SK-N-SH treated with all-trans-retinoic acid at 6 μM for 48 hours (cell line): ENCODE measurements at regions not wholly inside any gene's neighbourhood (a gene's known extent, or its start where the extent isn't known, plus 50 kb on each side); places are given as distances from the start of the nearest gene placed in this dataset.

ENCODE experiments used
- CSDC2 ChIP-seq: fragments of 250-450 bp; sonication (Bioruptor Pico); IDR thresholded peaks from 2 replicates; pipeline ENCODE4 v1.5.0; 2020; ENCODE audit warnings: mild to moderate bottlenecking, moderate library complexity
- ESRRG ChIP-seq: fragments of 250-450 bp; sonication (Bioruptor Pico); IDR thresholded peaks from 2 replicates; pipeline ENCODE4 v1.6.1; 2021; ENCODE audit warnings: mild to moderate bottlenecking
- RARB ChIP-seq: fragments of 250-450 bp; sonication (Bioruptor Pico); IDR thresholded peaks from 2 replicates; pipeline ENCODE4 v1.8.0; 2021; ENCODE audit warnings: mild to moderate bottlenecking, moderate library complexity
- SNAI2 ChIP-seq: fragments of 250-450 bp; sonication (Bioruptor Pico); IDR thresholded peaks from 2 replicates; pipeline ENCODE4 v1.5.0; 2020; ENCODE audit warnings: mild to moderate bottlenecking, moderate library complexity
- TCF4 ChIP-seq: fragments of 250-450 bp; sonication (Bioruptor Pico); IDR thresholded peaks from 2 replicates; pipeline ENCODE4 v1.8.0; 2021; ENCODE audit warnings: mild to moderate bottlenecking, moderate library complexity, borderline replicate concordance
- ZFP30 ChIP-seq: fragments of 450-650 bp; formaldehyde crosslinking; IDR thresholded peaks from 2 replicates; pipeline ENCODE4 v1.5.0; 2022; ENCODE audit warnings: mild to moderate bottlenecking, moderate library complexity
- ZNF8 ChIP-seq: fragments of 450-650 bp; formaldehyde crosslinking; IDR thresholded peaks from 2 replicates; pipeline ENCODE4 v1.5.0; 2020; ENCODE audit warnings: mild to moderate bottlenecking, moderate library complexity
- TF ChIP-seq, protein P1 (sequence below): fragments of 250-450 bp; sonication (Bioruptor Pico); IDR thresholded peaks from 2 replicates; pipeline ENCODE4 v1.8.0; 2020; ENCODE audit warnings: mild to moderate bottlenecking, moderate library complexity, borderline replicate concordance
- TF ChIP-seq, protein P2 (sequence below): fragments of 250-450 bp; sonication (Bioruptor Pico); IDR thresholded peaks from 2 replicates; pipeline ENCODE4 v1.5.1; 2021; ENCODE audit warnings: mild to moderate bottlenecking, moderate library complexity
- TF ChIP-seq, protein P3 (sequence below): fragments of 250-450 bp; sonication (Bioruptor Pico); IDR thresholded peaks from 2 replicates; pipeline ENCODE4 v1.8.0; 2021; ENCODE audit warnings: low read depth, mild to moderate bottlenecking, moderate library complexity, borderline replicate concordance

DNA sequence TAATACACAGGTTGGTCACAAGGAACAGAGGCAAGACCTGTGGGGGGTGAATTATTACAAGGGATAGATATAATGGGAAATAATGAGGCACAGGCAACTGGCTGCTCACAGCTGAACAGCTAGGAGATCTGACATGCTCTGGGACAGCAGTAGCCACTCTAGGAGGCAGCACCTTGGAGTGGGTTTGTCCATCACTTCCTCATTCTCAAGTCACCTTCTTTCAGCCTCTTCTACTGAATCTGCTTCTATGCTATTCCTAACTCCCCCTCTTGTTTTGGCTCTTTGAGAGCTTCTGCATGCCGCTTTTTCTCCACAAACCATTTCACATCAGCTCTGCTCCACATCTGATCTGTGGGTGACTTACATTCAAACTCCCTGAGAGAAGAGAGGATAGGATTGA lies 345.5 kb upstream of the MAP3K7 start:
- TF ChIP-seq RARB: no peak
- TF ChIP-seq, protein P1, sequence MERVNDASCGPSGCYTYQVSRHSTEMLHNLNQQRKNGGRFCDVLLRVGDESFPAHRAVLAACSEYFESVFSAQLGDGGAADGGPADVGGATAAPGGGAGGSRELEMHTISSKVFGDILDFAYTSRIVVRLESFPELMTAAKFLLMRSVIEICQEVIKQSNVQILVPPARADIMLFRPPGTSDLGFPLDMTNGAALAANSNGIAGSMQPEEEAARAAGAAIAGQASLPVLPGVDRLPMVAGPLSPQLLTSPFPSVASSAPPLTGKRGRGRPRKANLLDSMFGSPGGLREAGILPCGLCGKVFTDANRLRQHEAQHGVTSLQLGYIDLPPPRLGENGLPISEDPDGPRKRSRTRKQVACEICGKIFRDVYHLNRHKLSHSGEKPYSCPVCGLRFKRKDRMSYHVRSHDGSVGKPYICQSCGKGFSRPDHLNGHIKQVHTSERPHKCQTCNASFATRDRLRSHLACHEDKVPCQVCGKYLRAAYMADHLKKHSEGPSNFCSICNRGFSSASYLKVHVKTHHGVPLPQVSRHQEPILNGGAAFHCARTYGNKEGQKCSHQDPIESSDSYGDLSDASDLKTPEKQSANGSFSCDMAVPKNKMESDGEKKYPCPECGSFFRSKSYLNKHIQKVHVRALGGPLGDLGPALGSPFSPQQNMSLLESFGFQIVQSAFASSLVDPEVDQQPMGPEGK: no peak
- no peak for TF ChIP-seq ZFP30 (CRISPR knock-in tag)
- TF ChIP-seq, protein P2, sequence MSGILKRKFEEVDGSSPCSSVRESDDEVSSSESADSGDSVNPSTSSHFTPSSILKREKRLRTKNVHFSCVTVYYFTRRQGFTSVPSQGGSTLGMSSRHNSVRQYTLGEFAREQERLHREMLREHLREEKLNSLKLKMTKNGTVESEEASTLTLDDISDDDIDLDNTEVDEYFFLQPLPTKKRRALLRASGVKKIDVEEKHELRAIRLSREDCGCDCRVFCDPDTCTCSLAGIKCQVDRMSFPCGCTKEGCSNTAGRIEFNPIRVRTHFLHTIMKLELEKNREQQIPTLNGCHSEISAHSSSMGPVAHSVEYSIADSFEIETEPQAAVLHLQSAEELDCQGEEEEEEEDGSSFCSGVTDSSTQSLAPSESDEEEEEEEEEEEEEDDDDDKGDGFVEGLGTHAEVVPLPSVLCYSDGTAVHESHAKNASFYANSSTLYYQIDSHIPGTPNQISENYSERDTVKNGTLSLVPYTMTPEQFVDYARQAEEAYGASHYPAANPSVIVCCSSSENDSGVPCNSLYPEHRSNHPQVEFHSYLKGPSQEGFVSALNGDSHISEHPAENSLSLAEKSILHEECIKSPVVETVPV (CRISPR knock-in tag): no peak
- TF ChIP-seq TCF4: no peak
- no peak for TF ChIP-seq ESRRG
- no peak for TF ChIP-seq ZNF8 (CRISPR knock-in tag)
- TF ChIP-seq, protein P3, sequence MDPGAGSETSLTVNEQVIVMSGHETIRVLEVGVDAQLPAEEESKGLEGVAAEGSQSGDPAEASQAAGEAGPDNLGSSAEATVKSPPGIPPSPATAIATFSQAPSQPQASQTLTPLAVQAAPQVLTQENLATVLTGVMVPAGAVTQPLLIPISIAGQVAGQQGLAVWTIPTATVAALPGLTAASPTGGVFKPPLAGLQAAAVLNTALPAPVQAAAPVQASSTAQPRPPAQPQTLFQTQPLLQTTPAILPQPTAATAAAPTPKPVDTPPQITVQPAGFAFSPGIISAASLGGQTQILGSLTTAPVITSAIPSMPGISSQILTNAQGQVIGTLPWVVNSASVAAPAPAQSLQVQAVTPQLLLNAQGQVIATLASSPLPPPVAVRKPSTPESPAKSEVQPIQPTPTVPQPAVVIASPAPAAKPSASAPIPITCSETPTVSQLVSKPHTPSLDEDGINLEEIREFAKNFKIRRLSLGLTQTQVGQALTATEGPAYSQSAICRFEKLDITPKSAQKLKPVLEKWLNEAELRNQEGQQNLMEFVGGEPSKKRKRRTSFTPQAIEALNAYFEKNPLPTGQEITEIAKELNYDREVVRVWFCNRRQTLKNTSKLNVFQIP: no peak
- TF ChIP-seq CSDC2 (CRISPR knock-in tag): no peak
- TF ChIP-seq SNAI2 (CRISPR knock-in tag): no peak
